ENCODE measurements at regions not wholly inside any gene's neighbourhood (a gene's known extent, or its start where the extent isn't known, plus 50 kb on each side); places are given as distances from the start of the nearest gene placed in this dataset.

DNA sequence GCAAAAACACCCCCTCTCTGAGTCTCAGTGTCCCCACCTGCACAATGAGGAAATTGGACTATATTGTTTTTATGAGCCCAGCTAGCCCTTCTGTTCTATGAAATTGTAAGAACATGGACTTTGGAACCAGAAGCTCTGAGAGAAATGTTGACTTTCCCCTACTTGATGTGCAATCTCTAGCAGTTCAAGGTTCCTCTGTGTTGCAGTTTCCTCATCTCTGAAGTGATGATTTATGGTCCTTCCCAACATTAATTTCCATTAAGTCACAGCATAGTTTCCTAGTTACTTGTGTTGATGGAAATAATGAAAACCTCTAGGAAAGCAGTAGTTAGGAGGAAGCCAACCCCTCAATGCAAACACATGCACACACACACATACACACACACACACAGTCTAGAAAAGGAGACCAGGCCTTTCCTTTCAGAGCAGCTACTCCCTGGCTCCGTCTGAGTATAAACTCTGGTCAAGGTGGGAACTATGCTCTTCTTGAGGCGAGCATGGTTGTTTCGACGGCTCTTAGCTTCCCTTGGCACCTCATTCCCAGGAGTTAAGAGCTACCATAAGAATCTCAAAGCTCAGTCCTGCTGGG lies 518.4 kb downstream of the SOX6 start:
- TF ChIP-seq, protein P1, sequence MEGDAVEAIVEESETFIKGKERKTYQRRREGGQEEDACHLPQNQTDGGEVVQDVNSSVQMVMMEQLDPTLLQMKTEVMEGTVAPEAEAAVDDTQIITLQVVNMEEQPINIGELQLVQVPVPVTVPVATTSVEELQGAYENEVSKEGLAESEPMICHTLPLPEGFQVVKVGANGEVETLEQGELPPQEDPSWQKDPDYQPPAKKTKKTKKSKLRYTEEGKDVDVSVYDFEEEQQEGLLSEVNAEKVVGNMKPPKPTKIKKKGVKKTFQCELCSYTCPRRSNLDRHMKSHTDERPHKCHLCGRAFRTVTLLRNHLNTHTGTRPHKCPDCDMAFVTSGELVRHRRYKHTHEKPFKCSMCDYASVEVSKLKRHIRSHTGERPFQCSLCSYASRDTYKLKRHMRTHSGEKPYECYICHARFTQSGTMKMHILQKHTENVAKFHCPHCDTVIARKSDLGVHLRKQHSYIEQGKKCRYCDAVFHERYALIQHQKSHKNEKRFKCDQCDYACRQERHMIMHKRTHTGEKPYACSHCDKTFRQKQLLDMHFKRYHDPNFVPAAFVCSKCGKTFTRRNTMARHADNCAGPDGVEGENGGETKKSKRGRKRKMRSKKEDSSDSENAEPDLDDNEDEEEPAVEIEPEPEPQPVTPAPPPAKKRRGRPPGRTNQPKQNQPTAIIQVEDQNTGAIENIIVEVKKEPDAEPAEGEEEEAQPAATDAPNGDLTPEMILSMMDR (conservative IDR thresholded peaks at IDR 0.05; ENCODE audit: low read depth in 2 of 2), result no peak
- TF ChIP-seq NANOG (IDR thresholded peaks at IDR 0.05; ENCODE audit: borderline replicate concordance), result no peak
- TF ChIP-seq EZH2 (IDR thresholded peaks at IDR 0.05; ENCODE audit: low read depth, unreplicated experiment), result no peak
- no peak for TF ChIP-seq ZNF114 (CRISPR knock-in tag; IDR thresholded peaks at IDR 0.05)
- no peak for TF ChIP-seq CREB1 (CRISPR knock-in tag; IDR thresholded peaks at IDR 0.05; ENCODE audit: low read depth)
- TF ChIP-seq EZH2phosphoT487 (IDR thresholded peaks at IDR 0.05; ENCODE audit: unreplicated experiment), result no peak
- TF ChIP-seq, protein P2, sequence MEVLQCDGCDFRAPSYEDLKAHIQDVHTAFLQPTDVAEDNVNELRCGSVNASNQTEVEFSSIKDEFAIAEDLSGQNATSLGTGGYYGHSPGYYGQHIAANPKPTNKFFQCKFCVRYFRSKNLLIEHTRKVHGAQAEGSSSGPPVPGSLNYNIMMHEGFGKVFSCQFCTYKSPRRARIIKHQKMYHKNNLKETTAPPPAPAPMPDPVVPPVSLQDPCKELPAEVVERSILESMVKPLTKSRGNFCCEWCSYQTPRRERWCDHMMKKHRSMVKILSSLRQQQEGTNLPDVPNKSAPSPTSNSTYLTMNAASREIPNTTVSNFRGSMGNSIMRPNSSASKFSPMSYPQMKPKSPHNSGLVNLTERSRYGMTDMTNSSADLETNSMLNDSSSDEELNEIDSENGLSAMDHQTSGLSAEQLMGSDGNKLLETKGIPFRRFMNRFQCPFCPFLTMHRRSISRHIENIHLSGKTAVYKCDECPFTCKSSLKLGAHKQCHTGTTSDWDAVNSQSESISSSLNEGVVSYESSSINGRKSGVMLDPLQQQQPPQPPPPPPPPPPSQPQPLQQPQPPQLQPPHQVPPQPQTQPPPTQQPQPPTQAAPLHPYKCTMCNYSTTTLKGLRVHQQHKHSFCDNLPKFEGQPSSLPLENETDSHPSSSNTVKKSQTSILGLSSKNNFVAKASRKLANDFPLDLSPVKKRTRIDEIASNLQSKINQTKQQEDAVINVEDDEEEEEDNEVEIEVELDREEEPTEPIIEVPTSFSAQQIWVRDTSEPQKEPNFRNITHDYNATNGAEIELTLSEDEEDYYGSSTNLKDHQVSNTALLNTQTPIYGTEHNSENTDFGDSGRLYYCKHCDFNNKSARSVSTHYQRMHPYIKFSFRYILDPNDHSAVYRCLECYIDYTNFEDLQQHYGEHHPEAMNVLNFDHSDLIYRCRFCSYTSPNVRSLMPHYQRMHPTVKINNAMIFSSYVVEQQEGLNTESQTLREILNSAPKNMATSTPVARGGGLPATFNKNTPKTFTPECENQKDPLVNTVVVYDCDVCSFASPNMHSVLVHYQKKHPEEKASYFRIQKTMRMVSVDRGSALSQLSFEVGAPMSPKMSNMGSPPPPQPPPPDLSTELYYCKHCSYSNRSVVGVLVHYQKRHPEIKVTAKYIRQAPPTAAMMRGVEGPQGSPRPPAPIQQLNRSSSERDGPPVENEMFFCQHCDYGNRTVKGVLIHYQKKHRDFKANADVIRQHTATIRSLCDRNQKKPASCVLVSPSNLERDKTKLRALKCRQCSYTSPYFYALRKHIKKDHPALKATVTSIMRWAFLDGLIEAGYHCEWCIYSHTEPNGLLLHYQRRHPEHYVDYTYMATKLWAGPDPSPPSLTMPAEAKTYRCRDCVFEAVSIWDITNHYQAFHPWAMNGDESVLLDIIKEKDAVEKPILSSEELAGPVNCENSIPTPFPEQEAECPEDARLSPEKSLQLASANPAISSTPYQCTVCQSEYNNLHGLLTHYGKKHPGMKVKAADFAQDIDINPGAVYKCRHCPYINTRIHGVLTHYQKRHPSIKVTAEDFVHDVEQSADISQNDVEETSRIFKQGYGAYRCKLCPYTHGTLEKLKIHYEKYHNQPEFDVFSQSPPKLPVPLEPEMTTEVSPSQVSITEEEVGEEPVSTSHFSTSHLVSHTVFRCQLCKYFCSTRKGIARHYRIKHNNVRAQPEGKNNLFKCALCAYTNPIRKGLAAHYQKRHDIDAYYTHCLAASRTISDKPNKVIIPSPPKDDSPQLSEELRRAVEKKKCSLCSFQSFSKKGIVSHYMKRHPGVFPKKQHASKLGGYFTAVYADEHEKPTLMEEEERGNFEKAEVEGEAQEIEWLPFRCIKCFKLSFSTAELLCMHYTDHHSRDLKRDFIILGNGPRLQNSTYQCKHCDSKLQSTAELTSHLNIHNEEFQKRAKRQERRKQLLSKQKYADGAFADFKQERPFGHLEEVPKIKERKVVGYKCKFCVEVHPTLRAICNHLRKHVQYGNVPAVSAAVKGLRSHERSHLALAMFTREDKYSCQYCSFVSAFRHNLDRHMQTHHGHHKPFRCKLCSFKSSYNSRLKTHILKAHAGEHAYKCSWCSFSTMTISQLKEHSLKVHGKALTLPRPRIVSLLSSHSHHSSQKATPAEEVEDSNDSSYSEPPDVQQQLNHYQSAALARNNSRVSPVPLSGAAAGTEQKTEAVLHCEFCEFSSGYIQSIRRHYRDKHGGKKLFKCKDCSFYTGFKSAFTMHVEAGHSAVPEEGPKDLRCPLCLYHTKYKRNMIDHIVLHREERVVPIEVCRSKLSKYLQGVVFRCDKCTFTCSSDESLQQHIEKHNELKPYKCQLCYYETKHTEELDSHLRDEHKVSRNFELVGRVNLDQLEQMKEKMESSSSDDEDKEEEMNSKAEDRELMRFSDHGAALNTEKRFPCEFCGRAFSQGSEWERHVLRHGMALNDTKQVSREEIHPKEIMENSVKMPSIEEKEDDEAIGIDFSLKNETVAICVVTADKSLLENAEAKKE (CRISPR knock-in tag; IDR thresholded peaks at IDR 0.05), result no peak
- TF ChIP-seq POLR2AphosphoS5 (IDR thresholded peaks at IDR 0.05; ENCODE audit: low read depth), result no peak
- TF ChIP-seq JUNB (IDR thresholded peaks at IDR 0.05; ENCODE audit: unreplicated experiment), result no peak
- TF ChIP-seq, protein P3, sequence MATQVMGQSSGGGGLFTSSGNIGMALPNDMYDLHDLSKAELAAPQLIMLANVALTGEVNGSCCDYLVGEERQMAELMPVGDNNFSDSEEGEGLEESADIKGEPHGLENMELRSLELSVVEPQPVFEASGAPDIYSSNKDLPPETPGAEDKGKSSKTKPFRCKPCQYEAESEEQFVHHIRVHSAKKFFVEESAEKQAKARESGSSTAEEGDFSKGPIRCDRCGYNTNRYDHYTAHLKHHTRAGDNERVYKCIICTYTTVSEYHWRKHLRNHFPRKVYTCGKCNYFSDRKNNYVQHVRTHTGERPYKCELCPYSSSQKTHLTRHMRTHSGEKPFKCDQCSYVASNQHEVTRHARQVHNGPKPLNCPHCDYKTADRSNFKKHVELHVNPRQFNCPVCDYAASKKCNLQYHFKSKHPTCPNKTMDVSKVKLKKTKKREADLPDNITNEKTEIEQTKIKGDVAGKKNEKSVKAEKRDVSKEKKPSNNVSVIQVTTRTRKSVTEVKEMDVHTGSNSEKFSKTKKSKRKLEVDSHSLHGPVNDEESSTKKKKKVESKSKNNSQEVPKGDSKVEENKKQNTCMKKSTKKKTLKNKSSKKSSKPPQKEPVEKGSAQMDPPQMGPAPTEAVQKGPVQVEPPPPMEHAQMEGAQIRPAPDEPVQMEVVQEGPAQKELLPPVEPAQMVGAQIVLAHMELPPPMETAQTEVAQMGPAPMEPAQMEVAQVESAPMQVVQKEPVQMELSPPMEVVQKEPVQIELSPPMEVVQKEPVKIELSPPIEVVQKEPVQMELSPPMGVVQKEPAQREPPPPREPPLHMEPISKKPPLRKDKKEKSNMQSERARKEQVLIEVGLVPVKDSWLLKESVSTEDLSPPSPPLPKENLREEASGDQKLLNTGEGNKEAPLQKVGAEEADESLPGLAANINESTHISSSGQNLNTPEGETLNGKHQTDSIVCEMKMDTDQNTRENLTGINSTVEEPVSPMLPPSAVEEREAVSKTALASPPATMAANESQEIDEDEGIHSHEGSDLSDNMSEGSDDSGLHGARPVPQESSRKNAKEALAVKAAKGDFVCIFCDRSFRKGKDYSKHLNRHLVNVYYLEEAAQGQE (IDR thresholded peaks at IDR 0.05; ENCODE audit: unreplicated experiment), result no peak
- TF ChIP-seq ZNF331 (CRISPR knock-in tag; IDR thresholded peaks at IDR 0.05; ENCODE audit: low read depth), result no peak
- TF ChIP-seq, protein P4, sequence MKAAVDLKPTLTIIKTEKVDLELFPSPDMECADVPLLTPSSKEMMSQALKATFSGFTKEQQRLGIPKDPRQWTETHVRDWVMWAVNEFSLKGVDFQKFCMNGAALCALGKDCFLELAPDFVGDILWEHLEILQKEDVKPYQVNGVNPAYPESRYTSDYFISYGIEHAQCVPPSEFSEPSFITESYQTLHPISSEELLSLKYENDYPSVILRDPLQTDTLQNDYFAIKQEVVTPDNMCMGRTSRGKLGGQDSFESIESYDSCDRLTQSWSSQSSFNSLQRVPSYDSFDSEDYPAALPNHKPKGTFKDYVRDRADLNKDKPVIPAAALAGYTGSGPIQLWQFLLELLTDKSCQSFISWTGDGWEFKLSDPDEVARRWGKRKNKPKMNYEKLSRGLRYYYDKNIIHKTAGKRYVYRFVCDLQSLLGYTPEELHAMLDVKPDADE (IDR thresholded peaks at IDR 0.05), result no peak
